HuH-7 (cell line): ENCODE measurements at regions not wholly inside any gene's neighbourhood (a gene's known extent, or its start where the extent isn't known, plus 50 kb on each side); places are given as distances from the start of the nearest gene placed in this dataset.

Experiments
- DNase-seq: peaks from one replicate; pipeline ENCODE4 v3.0.0; 2011; ENCODE audit warnings: low spot score

DNA sequence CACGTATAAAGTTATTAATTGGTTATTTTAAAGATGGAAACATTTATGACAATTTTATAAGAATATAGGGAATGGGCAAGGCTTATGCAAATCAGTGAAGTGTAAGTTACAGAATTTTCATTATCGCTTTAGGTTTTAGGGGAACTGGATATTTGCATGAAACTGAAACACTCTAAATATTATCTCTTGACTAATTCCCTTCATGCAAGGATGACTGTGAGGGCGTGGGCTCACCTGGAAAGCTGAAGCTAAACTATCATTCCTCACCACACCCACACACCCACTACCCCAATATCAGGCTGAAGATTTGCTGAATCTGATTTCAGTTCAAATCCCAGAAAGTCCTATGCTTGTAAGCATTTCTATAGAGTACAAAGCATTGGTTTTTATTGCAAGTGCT, 81.7 kb upstream of the ARHGAP24 start:
- no peak for DNase-seq

DNA sequence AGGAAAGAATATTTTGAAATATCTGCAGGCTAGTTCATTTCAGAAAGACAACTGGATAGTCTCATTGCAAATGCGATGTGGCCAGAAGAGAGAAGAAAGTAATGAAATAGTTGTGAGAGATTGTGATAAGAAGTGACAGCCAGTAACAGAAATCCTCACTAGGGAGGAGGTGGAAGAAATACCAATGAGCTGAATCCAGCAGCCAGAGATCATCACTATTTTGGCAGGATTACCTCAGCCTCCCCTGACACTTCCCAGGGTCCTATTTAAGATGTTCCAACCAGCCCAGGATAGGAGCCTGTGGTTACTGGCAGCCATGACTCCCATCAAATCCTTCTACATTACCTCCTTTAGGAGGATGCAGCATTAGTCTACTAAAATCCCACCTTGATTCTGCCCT, 76.7 kb upstream of the ARHGAP24 start:
- DNase-seq, result no peak

DNA sequence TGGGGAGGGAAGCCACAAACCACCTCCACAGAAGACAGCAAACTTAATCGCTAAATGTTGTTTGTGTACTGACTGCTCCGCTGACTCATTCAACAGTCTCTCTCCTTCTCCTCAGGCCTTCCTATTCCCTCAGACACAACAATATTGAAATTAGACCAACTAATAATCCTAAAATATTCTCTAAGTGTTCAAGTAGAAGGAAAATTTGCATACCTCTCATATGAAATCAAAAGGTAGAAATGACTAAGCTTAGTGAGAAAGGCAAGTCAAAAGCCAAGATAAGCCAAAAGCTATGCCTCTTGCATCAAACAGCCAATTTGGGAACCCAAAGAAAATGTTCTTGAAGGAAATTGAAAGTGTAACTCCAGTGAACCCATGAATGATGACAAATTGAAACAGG, 75.7 kb upstream of the ARHGAP24 start:
- DNase-seq, result no peak

DNA sequence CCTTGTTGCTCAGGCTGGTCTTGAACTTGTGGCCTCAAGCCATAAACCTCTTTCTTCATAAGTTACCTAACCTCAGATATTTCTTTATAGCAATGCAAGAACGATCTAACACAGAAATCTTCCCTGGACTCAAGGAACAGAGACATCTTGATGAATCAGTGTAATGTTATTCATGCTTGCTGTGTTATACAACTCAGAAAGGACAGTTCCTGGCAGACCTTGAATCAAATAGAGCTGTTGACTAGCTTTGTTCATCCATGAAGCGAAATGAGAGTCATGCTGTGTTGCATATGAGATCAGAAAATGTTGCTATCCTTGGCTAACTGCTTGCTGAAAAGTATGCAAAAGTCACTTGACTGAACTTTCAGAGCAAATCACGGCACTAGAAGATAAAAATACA, 72.6 kb upstream of the ARHGAP24 start:
- no peak for DNase-seq

DNA sequence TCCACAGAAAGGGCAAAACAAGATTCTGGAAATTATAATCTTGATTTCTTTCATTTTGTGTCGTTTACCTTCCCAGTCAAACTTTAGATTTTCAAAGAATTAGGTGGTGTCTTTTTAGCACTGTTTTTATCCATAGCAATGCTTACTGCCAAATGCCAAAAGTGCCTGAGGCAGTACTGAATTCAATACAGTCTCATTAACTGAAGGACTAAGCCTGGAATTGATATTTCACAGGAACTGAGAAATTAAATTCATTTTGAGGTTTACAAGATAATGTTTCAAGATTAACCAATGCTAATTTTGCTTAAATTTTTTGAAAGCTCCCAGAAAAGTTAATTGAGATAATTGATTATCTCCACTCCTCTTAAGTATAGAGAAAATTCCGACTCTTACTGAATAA, 68.8 kb upstream of the ARHGAP24 start:
- DNase-seq, result no peak

DNA sequence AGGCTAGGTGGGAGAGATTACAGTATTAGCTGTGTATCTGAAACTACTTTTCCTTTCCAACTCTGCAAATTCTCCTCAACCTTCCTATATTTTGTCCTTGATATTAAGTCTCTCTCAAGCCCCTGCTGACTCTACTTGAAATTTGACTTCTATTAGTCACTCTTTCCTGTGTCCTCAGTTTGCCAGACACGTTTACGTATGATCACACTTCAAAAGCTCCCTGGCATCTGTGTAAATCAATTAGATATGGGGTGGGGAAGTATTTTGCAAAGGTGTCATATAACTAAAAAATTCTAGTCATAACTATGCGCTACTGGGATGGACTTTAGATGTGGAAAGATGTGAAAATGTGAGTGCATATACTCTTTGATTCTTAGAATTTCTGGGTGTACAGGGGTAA, 67.4 kb upstream of the ARHGAP24 start:
- no peak for DNase-seq

DNA sequence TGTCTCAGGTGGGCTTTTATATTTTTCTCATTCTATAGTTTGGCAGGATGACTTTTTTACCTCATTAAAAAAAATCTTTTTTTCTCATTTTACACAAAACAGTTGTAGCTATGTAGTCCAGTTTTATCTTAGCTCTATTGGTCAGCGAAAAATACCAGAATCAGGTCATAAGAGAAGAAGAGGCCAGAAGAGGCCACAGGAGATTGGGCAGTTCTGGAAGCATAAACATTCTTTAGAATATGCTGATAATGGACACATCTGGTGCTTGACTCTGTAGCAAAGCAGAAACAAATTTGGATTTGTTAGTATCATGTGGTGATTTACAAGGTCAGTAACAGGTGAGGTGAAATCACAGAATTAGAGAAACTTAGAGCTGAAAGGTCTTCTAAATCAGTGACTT, 66.6 kb upstream of the ARHGAP24 start:
- no peak for DNase-seq

DNA sequence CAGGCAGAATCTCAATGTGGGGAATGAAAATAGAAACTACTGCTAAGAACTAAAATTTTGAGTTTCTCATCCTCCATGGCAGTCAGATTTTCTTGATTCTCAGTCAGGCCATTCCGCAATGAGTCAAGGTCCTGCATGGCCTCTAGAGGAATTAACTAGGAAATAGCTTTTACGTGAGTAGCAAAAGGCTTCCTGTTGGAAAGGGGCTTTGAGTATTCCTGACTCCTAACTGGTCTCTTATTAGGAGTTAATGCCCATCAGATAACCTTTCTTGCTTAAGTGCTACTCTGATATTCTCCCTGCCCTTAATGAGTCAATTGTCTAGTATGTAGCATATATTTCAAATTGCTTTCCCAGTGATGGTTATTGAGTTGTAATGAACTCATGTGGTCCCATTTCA, 65.7 kb upstream of the ARHGAP24 start:
- no peak for DNase-seq

DNA sequence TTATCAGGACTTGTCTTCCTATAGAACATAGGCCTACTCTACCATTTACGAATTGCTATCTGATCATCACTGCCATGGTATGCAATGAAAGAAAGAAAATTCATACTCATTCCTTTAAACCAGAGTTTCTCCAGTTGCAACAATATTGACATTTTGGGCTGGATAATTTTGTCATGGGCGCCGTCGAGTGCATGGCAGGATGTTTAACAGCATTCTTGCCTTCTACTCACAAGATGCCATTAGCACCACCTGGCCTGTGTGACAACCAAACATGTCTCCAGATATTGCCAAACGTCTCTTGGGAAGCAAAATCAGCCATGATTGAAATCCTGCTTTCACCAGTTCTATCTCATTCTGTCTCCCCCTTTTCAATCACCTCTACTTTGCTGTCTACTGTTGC, 63.6 kb upstream of the ARHGAP24 start:
- no peak for DNase-seq

DNA sequence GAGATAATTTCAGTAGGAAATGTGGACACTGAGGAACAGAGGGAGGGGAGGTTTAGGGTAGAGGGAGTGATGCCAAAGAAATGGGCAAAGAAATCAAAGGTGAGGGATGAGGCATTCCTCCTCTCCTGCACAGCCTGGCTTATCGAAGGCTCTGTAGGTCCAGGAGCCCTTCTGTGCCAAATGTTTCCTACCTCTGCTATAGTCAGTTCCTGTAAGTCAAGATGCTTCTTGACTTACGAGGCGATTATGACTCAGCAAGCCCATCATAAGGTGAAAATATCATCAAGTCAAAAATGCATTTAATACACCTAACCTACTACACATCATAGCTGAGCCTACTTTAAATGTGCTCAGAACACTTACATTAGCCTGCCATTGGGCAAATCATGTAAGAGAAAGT, 60.0 kb upstream of the ARHGAP24 start:
- no peak for DNase-seq

DNA sequence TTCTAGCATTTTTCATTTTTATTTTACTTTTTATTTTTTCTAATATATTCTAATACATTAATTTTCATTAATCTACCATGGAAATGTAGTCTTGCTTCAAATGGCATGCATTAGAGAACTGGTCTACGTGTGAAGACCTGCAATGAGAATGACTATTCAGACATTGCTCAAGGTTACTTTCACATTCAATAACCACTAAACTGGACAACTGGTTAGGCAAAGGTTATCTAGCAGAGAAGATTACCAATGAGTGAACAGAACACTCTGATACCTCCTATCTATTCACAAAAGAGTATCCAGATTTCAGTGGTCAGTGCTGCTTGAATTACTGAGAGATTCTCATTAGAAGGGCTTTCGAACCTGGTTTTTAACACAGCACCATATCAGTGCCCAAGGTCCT, 58.9 kb upstream of the ARHGAP24 start:
- DNase-seq, result no peak

DNA sequence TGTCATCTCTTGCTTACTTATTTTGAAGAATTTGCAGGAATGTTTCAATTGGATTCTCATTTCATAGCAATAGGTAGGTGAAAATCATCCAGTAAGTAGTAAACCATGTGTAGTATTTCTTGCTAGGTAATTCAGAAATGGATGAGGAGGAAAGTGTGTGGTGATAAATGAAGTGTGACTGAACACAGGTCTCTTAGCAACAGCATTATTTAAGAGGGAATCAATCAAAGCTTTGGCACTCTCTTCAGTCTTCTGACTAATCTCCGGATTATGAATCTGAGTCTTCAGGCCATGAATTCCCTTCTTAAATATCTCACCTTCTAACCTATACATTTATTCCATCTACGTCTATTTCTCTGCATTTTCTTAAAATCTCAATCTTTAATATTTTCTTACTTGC, 55.8 kb upstream of the ARHGAP24 start:
- DNase-seq, result no peak

DNA sequence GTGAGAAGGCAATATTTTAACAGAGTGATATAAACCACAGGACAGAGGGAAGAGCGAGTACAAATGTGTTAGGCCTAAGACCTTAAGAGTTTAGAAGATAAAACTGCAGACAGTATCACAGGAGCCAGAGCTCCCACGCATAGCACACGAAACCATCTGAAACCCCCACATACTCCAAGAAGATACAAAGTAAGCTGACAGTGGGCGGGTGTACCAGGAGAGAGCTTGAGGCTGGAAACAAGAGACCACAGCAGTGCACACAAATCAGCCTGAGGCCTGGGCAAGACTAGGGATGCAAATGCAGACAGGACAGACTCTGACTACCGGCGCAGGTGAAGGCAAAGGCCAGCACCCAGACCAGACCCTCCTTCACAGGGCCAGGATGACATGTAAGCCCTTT, 54.1 kb upstream of the ARHGAP24 start:
- no peak for DNase-seq

DNA sequence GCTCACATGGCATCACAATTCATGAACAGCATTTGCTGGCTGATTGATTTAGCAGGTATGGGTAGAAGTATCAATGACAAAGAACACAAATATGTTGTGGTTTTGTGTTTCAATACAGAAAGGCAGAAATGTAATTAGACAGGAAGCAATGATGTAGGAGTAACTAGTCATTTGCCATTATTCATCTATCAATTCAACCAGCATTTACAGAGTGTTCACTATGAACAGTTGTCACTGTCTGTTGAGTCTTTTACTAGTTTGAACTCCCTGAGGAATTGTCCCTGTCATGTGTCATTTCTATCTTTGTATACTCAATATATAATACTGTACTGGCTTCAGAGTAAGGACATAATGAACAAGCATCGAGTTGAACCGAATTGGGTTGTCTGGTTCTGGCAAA, 51.5 kb upstream of the ARHGAP24 start:
- DNase-seq, result no peak
